SU-DHL-6 (cell line): ENCODE measurements at regions not wholly inside any gene's neighbourhood (a gene's known extent, or its start where the extent isn't known, plus 50 kb on each side); places are given as distances from the start of the nearest gene placed in this dataset.

Experiments used
- H2AFZ ChIP-seq: fragments of 200-600 bp; sonication (generic); 2 replicates; pipeline ENCODE4 v1.6.1; 2014; ENCODE audit warnings: low read depth, mild to moderate bottlenecking, moderate library complexity, mixed read lengths, antibody characterized with exemption, low read length; ENCODE audit not compliant: severe bottlenecking
- H3F3A ChIP-seq: fragments of 200-600 bp; shearing (Covaris generic); 2 replicates; pipeline ENCODE4 v1.6.0; 2016; ENCODE audit warnings: antibody characterized with exemption, mild to moderate bottlenecking; ENCODE audit not compliant: insufficient read depth
- H3K27ac ChIP-seq: fragments of 200-600 bp; sonication (generic); 2 replicates; pipeline ENCODE4 v1.5.1; 2016; ENCODE audit warnings: low read depth, mild to moderate bottlenecking, low read length, moderate library complexity, mixed read lengths
- H3K27me3 ChIP-seq: fragments of 200-600 bp; sonication (generic), shearing (Covaris generic); 2 replicates; pipeline ENCODE4 v1.6.0; 2014; ENCODE audit warnings: mild to moderate bottlenecking, low read length
- H3K36me3 ChIP-seq: fragments of 200-600 bp; sonication (generic); 2 replicates; pipeline ENCODE4 v1.6.1; 2014; ENCODE audit warnings: mild to moderate bottlenecking, low read length, mixed read lengths
- H3K4me2 ChIP-seq: fragments of 300-600, 200-600 bp; shearing (Covaris generic), sonication (generic); 2 replicates; pipeline ENCODE4 v1.6.0; 2014; ENCODE audit warnings: low read length, low read depth, mild to moderate bottlenecking; ENCODE audit not compliant: poor library complexity, severe bottlenecking
- H3K4me3 ChIP-seq: fragments of 200-600 bp; sonication (generic); 2 replicates; pipeline ENCODE4 v1.5.1; 2014; ENCODE audit warnings: antibody characterized with exemption, low read length, mild to moderate bottlenecking, mixed read lengths; ENCODE audit not compliant: insufficient read depth, poor library complexity, severe bottlenecking
- H3K79me2 ChIP-seq: fragments of 200-600 bp; sonication (generic); 2 replicates; pipeline ENCODE4 v1.6.1; 2014; ENCODE audit warnings: mild to moderate bottlenecking, low read length, moderate library complexity; ENCODE audit not compliant: insufficient read depth
- H3K9ac ChIP-seq: fragments of 200-600 bp; sonication (generic); 2 replicates; pipeline ENCODE4 v1.7.0; 2014; ENCODE audit warnings: mild to moderate bottlenecking, low read length
- H3K9me2 ChIP-seq: fragments of 200-600 bp; sonication (generic); replicated peaks from 2 replicates; pipeline ENCODE4 v1.6.1; 2014; ENCODE audit warnings: low read length; ENCODE audit not compliant: insufficient read depth
- H3K9me3 ChIP-seq: fragments of 200-600 bp; sonication (generic); 2 replicates; pipeline ENCODE4 v1.6.1; 2014; ENCODE audit warnings: low read length, mixed read lengths; ENCODE audit not compliant: insufficient read depth
- H4K20me1 ChIP-seq: fragments of 200-600 bp; sonication (generic); 2 replicates; pipeline ENCODE4 v1.6.1; 2014; ENCODE audit warnings: low read depth, mild to moderate bottlenecking, antibody characterized with exemption, low read length, moderate library complexity, mixed read lengths
- EZH2phosphoT487 ChIP-seq: fragments of 200-600 bp; sonication (generic), shearing (Covaris generic); conservative IDR thresholded peaks from 2 replicates; pipeline ENCODE4 v1.6.1; 2018; ENCODE audit warnings: mild to moderate bottlenecking, antibody characterized with exemption, low read length, moderate library complexity, mixed read lengths
- TF ChIP-seq, protein P1 (sequence below): fragments of 200-600 bp; sonication (generic); IDR thresholded peaks from one replicate; pipeline ENCODE4 v1.5.1; 2017; ENCODE audit warnings: antibody characterized with exemption, mild to moderate bottlenecking, low read length, moderate library complexity; ENCODE audit not compliant: insufficient read depth, poor library complexity, severe bottlenecking

DNA sequence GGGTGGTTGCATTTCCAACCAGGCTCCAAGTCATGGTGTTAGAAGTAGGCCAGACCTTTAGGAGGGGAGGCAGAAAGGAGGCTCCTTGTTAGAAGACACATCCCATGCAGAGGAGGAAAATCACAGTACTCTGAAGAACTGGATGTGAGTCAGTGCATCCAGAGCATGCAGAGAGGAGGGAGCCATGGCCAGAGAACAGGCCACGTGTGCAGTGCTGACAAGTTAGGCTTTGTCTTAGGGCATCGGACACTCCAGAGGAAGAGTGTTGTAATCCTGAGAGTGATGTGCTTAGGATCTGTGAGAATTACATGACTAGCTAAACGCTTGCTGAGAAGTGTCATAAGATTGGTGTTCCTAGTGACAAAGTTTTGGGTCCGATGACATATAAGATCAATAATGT lies 456.5 kb upstream of the THRB start:
- TF ChIP-seq EZH2phosphoT487, result no peak
- TF ChIP-seq, protein P1, sequence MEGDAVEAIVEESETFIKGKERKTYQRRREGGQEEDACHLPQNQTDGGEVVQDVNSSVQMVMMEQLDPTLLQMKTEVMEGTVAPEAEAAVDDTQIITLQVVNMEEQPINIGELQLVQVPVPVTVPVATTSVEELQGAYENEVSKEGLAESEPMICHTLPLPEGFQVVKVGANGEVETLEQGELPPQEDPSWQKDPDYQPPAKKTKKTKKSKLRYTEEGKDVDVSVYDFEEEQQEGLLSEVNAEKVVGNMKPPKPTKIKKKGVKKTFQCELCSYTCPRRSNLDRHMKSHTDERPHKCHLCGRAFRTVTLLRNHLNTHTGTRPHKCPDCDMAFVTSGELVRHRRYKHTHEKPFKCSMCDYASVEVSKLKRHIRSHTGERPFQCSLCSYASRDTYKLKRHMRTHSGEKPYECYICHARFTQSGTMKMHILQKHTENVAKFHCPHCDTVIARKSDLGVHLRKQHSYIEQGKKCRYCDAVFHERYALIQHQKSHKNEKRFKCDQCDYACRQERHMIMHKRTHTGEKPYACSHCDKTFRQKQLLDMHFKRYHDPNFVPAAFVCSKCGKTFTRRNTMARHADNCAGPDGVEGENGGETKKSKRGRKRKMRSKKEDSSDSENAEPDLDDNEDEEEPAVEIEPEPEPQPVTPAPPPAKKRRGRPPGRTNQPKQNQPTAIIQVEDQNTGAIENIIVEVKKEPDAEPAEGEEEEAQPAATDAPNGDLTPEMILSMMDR, result no peak
- H3K79me2 ChIP-seq, result no peaks in the 10 kb centered on the region
- H3K36me3 ChIP-seq, result no peaks in the 10 kb centered on the region
- no peak overlapping the region for H3K4me2 ChIP-seq
- no peaks in the 10 kb centered on the region for H3K9me2 ChIP-seq
- H3K9me3 ChIP-seq, result no peaks in the 10 kb centered on the region
- H3K4me3 ChIP-seq, result no peak overlapping the region
- no peak overlapping the region for H3K27ac ChIP-seq
- no peak overlapping the region for H2AFZ ChIP-seq
- H3K9ac ChIP-seq, result no peak overlapping the region
- H3K27me3 ChIP-seq, result no peaks in the 10 kb centered on the region
- no peaks in the 10 kb centered on the region for H4K20me1 ChIP-seq
- H3F3A ChIP-seq, result no peaks in the 10 kb centered on the region

DNA sequence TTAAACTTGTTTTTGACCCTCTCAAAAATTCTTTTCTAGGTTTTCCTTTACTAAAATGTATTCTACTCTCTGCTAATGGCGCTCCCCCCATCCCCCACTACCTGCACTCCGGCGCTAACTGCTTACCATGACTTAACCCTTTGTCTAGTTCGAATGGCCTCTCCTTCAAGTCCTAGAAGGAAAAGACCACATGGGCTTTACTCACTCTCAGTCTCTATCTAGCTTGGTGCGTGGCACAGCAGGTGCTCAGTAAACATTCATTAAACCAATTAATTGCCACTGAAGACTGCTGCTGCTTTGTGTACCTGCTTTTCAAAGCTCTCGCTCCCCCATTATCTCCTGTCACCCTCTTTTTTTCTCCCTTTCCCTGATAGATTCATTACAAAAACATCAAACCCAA lies 457.7 kb upstream of the THRB start:
- Histone ChIP-seq H3K27me3 (no peaks in the 10 kb centered on the region), H3F3A (no peaks in the 10 kb centered on the region), H3K4me3 (no peak overlapping the region), H3K9ac (no peak overlapping the region), H3K4me2 (no peak overlapping the region), H3K79me2 (no peaks in the 10 kb centered on the region), H3K36me3 (no peaks in the 10 kb centered on the region), H2AFZ (no peak overlapping the region), H4K20me1 (no peaks in the 10 kb centered on the region), H3K9me3 (no peaks in the 10 kb centered on the region), H3K9me2 (no peaks in the 10 kb centered on the region), H3K27ac (no peak overlapping the region)
- no peak for TF ChIP-seq EZH2phosphoT487
- TF ChIP-seq, protein P1, result no peak

DNA sequence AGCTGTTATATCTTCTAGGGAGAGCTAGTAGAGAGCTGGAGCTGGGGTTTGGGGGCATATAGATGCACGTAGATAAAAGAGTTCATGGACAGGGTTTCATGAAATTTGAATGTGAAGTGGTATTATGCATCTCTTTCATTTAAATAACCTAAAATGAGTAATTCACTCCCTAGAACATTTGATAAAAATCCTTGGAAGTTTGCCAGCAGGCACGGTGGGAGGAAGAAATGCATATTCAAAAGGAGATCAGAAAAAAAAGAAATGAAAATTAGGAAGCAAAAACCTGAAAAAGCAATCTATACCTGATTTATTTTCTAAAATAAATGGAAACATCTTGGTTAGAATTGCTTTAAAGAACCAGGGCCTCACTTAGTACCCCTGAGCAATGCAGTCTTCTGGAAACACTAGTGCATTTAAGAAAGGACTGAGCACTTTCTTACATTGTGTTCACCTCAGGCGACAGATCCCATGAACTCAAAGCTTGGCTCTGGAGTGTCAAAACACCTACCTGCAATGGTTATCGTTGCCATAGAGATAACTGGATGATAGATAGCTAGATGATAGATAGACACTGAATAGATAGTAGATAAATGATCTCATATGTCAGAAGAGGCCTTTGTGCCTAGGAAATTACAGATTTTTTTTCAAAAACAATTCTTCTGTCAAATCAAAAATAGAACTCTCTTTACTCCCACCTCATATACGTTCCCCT lies 458.6 kb upstream of the THRB start:
- Histone ChIP-seq H3K9me3 (no peaks in the 10 kb centered on the region), H3K9ac (no peak overlapping the region), H2AFZ (no peak overlapping the region), H3K79me2 (no peaks in the 10 kb centered on the region), H3K27me3 (no peaks in the 10 kb centered on the region), H3F3A (no peaks in the 10 kb centered on the region), H3K4me2 (no peak overlapping the region), H4K20me1 (no peaks in the 10 kb centered on the region), H3K9me2 (no peaks in the 10 kb centered on the region), H3K4me3 (no peak overlapping the region), H3K36me3 (no peaks in the 10 kb centered on the region), H3K27ac (no peak overlapping the region)
- TF ChIP-seq, protein P1, result no peak
- no peak for TF ChIP-seq EZH2phosphoT487
